Cardiac septum (tissue), 1 donor: ENCODE measurements at regions not wholly inside any gene's neighbourhood (a gene's known extent, or its start where the extent isn't known, plus 50 kb on each side); places are given as distances from the start of the nearest gene placed in this dataset.
"Not testable (repeated sequence)": the region's sequence is repeated elsewhere in the genome, so short reads cannot be mapped to it uniquely, and the experiment has no call there.

Experiments
- DNase-seq: peaks from one replicate; pipeline ENCODE4 v3.0.0-alpha.2; 2020; ENCODE audit warnings: low spot score
- intact Hi-C: fragments of 100-400 bp; cut with DNase I; formaldehyde crosslinking; loops from one replicate; pipeline ENCODE4 v1.14.0; 2022
- donor health status: DM: no; HTN: no; CAD: no.

GRCh38 chr22:47616396-47617020 is 854.1 kb downstream of the TBC1D22A start:
- intact Hi-C loops: no loop called here
- peak; percentile 74 for DNase-seq

DNA sequence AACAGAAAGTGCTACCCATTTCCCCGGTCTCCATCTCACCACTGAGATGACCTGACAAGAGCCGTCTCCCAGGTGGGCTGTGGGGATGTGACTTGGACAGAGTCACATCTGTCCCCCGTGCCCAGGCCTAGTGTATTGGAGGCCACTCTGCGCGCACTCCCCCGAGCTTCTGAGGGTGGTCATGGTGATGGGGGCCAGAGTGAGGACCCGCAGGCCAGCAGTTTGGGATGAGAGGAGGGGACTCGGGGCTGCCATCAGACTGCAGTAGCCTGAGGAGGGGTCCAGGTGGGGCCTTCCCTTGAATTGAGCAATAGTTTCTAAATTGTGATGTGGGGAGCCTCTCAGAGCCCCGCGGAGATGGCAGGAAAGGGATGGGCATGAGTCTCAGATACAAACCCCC is 852.6 kb downstream of the TBC1D22A start:
- intact Hi-C loops: no loop called here
- peak; percentile 7 for DNase-seq

DNA sequence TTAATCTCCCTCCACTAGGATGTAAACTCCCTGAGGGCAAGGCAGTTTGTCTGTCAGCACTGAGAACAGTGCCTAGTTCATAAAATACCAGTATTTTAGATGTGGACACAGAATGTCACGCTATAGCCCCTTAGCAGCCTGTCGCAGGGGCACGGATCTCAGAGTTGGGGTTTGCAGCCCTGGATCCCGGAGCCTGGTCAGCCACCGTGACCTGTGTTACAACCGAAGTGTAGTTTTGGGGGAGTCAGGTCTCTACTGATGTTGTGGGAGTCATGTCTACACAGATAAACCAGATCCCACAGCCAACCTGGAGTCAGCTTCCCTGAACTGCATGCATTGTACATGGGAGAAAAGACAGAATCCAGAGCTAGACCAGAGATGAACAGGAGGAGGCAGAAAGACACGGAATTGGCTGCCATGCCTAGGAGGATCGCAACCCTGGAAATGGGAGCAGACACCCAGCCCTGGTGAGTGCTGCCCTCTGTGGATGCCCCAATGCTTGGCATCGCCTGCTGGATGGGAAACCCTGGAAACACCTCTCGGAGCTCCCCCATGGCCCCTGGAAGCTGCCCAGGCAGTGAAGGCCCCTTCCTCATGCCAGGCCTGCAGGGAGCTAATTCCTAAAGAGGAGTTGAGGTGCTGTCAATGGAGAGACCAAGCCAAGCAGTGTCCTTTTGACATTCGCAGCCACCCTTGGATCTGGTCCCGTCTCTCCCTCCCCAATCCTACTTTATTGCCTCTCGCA is 851.3 kb downstream of the TBC1D22A start:
- intact Hi-C loops: no loop called here
- peak; percentile 60 for DNase-seq

GRCh38 chr22:47613181-47613580 is 850.7 kb downstream of the TBC1D22A start:
- intact Hi-C loops, DNase-seq: not testable (repeated sequence)

GRCh38 chr22:47612311-47612910 is 850.0 kb downstream of the TBC1D22A start:
- intact Hi-C loops: no loop called here
- no peak for DNase-seq

DNA sequence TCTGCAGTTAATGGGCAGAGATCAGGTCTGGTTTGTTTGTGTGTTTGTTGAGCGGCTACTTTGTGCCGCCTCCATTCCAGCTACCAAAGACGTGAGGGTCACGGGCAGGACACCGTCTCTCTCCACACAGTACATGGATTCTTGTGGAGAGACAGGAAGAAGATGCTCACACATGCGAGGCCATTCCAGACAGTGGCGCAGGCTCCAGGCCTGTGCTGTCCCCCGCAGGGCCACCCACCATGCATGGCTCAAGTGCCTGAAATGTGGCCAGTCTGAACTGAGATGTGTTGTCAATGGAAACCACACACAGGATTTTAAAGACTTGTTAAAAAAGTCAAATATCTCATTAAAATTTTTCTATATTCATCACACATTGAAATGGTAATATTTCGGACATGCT is 848.3 kb downstream of the TBC1D22A start:
- DNase-seq: no peak
- intact Hi-C loops: no loop called here

DNA sequence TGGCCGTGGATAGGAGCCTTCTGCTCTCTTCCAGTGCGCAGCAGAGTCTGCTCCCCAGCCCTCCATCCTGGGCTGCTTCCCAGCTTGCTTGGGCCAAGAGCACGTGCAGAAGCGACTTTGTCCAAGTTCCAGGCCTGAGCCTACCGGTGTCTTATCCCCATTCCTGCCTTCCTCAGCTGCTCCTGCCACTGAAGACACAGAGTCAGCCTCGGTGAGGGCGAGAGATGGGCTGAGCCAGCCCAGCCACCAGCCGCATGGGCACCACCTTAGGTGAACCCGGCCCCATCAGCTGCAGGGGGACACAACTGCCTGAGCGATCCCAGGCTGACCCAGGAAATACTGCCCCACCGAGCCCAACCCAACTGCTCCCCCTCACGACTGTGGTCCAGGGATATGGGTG is 847.8 kb downstream of the TBC1D22A start:
- DNase-seq: no peak
- intact Hi-C loops: no loop called here

DNA sequence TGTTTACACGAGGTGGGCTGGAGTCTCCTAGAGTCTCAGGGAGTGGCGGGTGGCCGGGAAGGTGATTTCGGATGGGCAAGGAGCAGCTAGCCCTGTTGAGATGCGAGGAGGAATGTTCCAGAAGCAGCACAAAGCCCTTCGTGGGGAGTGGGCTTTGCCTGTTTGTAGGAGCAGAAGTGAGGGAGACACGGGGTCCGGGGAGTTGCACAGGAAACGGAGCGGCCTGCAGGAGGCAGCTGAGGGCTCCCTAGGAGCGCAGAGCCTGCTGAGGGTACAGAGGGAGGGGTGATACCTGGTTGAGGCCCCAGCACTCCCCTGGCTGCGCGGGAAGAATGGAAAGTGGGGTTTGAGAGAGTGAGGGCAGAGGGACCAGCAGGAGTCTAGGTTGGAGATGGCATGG is 847.2 kb downstream of the TBC1D22A start:
- intact Hi-C loops: no loop called here
- no peak for DNase-seq

- peak; percentile 41 for DNase-seq
- intact Hi-C loops: no loop called here
Observed at GRCh38 chr22:47608421-47608820, 846.0 kb downstream of the TBC1D22A start.

DNA sequence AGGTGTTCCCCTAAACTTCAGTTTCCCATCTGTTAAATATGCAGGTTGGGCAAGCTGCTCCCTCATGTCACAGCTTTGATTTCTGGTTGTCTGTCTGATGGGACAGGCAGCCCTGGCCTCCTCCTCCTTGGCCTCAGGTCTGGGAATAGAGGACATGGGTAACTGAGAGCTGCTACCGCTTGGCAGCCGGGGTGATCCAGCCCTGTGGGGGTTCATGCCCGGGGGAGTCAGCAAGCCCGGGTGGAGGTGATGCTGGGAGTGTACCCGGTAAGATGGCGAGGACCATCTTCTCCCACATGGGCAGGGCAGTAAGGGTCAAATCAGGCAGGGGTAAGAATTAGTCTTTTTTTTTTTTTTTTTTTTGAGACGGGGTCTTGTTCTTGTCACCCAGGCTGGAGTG is 845.0 kb downstream of the TBC1D22A start:
- DNase-seq: peak; percentile 62
- intact Hi-C loops: no loop called here

DNA sequence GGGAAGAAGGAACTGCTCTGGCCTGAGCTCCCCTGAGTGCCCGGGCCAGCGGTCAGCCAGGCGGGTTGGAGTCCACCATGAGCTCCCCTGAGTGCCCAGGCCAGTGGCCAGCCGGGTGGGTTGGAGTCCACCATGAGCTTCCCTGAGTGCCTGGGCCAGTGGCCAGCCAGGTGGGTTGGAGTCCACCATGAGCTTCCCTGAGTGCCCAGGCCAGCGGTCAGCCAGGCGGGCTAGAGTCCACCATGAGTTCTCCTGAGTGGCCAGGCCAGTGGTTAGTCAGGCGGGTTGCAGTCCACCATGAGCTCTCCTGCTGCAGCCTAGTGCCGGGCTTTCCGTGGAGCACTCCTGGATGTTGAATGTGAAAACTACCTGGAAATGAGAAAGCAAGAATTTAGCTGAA is 844.0 kb downstream of the TBC1D22A start:
- intact Hi-C loops: no loop called here
- DNase-seq: peak; percentile 44

DNA sequence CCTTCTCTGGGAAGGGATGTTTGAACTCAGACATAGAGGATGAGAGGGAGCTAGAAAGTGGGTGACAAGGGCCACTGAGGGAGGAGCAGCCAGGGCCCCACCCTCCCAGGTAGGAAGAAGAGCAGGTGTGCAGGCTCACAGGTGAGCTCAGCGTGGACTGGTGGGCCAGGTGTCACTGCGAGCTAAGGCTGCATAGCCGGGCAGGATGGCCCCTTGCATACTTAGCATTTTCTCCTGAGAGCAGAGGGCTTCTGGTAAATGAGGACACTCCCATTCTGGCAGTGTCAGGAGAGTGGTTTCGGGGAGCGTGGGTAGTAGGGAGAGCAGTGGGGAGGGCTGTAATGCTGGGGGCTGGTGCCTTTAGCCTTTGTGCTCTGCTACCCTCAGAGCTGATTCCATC is 843.4 kb downstream of the TBC1D22A start:
- intact Hi-C loops: no loop called here

GRCh38 chr22:47605441-47605840 is 843.0 kb downstream of the TBC1D22A start:
- peak; percentile 27 for DNase-seq
- intact Hi-C loops: no loop called here

More for the DNA sequence above, 843.4 kb downstream of the TBC1D22A start:
- peak; percentile 36 for DNase-seq

DNA sequence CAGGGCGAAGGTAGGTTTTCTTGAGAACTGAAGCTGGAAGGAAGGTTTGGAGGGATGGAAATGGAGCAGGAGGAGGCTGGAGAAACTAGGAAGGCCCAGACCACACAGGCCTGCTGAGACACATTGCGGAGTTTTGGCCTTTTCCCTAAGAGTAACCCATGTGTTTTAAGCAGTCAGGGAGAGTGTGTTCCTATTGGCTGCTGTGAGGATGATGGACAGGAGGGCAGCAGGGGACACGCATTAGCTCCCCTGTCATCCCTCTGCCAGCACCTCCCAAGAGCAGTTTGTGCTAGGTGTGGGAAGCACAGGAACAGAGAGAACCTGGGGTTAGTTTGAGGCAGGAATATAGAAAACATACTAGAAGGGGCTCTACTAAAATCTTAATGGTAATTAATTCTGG is 842.1 kb downstream of the TBC1D22A start:
- DNase-seq: no peak
- intact Hi-C loops: no loop called here

GRCh38 chr22:47602732-47603131 is 840.3 kb downstream of the TBC1D22A start:
- peak; percentile 2 for DNase-seq
- intact Hi-C loops: no loop called here

DNA sequence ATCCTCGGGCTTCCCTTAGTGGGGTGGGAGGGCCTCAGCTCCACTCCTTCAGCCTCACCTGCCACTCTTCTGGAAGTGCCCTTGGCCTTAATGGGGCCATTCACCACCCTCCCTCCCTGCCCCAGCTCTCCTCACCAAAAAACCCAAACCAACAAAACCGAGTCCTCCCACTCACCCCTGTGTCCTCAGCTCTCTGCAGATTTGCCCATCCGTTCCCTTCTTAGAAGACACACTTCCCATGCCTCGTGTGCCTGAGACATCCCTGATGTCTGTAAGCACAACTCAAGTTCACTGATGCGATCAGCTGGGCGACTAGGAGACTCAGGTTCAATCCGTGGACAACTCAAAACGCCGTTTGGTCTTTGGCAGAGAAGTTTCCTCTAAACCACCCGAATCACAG is 839.2 kb downstream of the TBC1D22A start:
- peak; percentile 43 for DNase-seq
- intact Hi-C loops: no loop called here

DNA sequence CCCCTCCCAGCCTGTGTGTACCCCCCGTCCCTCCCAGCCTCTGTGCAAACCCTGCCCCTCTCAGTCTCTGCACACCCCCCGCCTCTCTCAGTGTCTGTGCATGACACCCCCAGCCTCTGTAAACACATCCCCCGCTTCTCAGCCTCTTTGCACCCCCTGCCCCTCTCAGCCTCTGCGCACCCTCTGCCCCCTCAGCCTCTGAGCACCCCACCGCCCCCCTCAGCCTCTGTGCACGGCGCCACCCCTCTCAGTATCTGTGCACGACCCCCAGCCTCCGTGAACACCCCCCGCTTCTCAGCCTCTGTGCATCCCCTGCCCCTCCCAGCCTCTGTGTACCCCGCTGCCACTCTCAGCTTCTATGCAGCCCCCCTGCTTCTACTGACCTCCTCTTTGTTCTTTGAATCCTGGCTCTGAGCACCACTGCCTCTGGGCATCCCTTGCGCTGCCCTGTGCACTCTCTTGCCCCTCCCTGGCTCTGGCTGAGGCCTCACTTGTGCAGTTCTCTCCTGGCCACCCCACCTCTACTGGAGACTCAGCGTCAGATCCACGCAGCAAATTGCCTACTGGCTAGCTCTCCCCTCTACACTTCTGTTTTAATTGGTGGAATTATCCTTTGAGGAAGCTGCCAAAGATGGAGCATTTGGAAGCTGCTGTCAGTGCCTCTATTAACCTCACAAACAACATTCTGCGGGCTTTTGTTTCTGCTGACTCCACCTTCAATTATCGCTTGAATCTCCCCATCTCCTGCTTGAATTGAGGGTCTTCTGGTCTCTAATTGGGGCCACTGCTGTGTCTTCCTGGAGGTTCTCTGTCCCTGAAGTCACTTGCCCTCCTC is 838.6 kb downstream of the TBC1D22A start:
- DNase-seq: peak; percentile 55
- intact Hi-C loops: no loop called here

- peak; percentile 20 for DNase-seq
Observed at GRCh38 chr22:47600281-47600680, 837.8 kb downstream of the TBC1D22A start.

DNA sequence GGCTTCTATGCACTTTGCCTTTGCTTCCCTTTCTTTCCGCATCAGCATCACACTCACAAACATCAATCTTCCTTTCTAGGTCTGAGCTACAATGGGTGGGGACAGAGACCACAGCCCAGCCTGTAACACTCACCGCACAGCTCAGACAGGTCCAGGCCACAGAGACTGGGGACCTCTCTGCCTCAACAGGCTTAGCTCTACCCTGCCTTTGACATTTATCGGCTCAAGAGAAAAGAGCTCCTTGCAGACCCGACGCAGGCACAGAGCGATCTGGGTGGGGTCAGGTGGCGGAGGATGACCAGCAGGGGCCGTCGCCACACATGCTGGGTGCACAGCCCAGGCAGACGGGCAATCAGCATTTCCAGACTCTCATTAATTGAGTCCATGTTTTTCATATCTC is 837.3 kb downstream of the TBC1D22A start:
- DNase-seq: peak; percentile 29
- intact Hi-C loops: no loop called here

More at GRCh38 chr22:47600281-47600680, 837.8 kb downstream of the TBC1D22A start:
- intact Hi-C loops: no loop called here

- intact Hi-C loops: no loop called here
- DNase-seq: peak; percentile 1
Observed at GRCh38 chr22:47598864-47599263, 836.4 kb downstream of the TBC1D22A start.
